Body of pancreas (tissue), 4 donors: ENCODE measurements at regions not wholly inside any gene's neighbourhood (a gene's known extent, or its start where the extent isn't known, plus 50 kb on each side); places are given as distances from the start of the nearest gene placed in this dataset.

ENCODE experiments used
- CTCF ChIP-seq, 7 experiments: fragments of 450-650 bp in 4 of 7; fragments of 200-600 bp in 3 of 7; sonication (generic) in 3 of 7; IDR thresholded peaks; one replicate each; pipeline ENCODE4 v1.5.1; 2016 to 2019; ENCODE audit warnings: antibody characterized with exemption in 7 of 7
- POLR2A ChIP-seq, 3 donors: fragments of 450-650 bp; IDR thresholded peaks; one replicate each; pipeline ENCODE4 v1.6.1; 2016; ENCODE audit warnings: antibody characterized with exemption in 3 of 3, mild to moderate bottlenecking in 2 of 3

DNA sequence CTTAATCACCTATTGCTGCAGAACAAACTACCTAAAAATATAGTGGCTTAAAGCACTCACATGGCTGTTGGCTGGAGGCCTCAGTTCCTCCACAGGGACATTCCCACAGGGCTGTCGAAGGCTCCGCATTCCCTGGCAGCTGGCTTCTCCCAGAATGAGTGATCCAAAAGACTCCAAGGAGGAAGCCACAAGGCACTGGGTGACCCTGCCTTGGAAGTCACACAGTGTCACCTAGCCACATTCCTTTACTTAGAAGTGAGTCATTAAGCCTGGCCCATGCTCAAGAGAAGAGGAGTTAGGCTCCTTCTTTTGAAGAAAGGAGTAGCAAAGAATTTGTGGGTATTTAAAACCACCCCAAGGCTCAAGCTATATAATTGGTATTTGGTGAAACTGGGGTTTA, 63.9 kb upstream of the MAP1LC3B2 start:
- TF ChIP-seq POLR2A (IDR thresholded peaks at IDR 0.05) = no peak
- TF ChIP-seq CTCF (IDR thresholded peaks at IDR 0.05) = no peak
